Endothelial cell of umbilical vein (primary cell): ENCODE measurements at regions not wholly inside any gene's neighbourhood (a gene's known extent, or its start where the extent isn't known, plus 50 kb on each side); places are given as distances from the start of the nearest gene placed in this dataset.

Experiments
- BruUV-seq: library from RNA; stranded (reverse); fragments of 400-500 nt; replicated peaks from 2 replicates; lab custom pipeline; 2021; lab: Mats Ljungman, UMichigan
- CTCF ChIA-PET: fragments of 300-600, 350-600 bp; sonication (Branson Sonifier 250); formaldehyde crosslinking; loops from one replicate; lab custom pipeline; 2021; ENCODE audit warnings: antibody characterized with exemption, inconsistent platforms; lab: Charles Lee
- POLR2A ChIA-PET: fragments of 300-600, 350-600 bp; sonication (Branson Sonifier 250); formaldehyde crosslinking; loops from one replicate; lab custom pipeline; 2021; ENCODE audit warnings: antibody characterized with exemption, inconsistent platforms; lab: Charles Lee
- DNase-seq: peaks from one replicate; pipeline ENCODE4 v3.0.0-alpha.2; 2011; ENCODE audit warnings: low read depth, low spot score
- FAIRE-seq: peaks from 2 replicates; lab custom pipeline; 2011; peaks lifted over from hg19 to GRCh38; lab: Jason Lieb, UNC
- H2AFZ ChIP-seq: 2 replicates; pipeline ENCODE4 v1.6.0; 2012; ENCODE audit warnings: low read depth, low read length, control low read depth, inconsistent platforms
- H3K27ac ChIP-seq: 2 replicates; pipeline ENCODE4 v1.5.1; 2011; ENCODE audit warnings: low read depth, mild to moderate bottlenecking, control low read depth, low read length, moderate library complexity; ENCODE audit not compliant: insufficient read depth
- H3K27me3 ChIP-seq, 2 experiments: 2 replicates each; pipeline versions ENCODE4 v1.6.0 to v1.6.1; 2011; ENCODE audit warnings: low read length in 2 of 2, mixed read lengths in 1 of 2; ENCODE audit not compliant: control insufficient read depth in 2 of 2, insufficient read depth in 2 of 2
- H3K36me3 ChIP-seq, 2 experiments: 2 replicates in 1 of 2; 3 replicates in 1 of 2; pipeline ENCODE4 v1.5.1; 2011; ENCODE audit warnings: low read length in 2 of 2, mild to moderate bottlenecking in 1 of 2, moderate library complexity in 1 of 2; ENCODE audit not compliant: control insufficient read depth in 2 of 2, insufficient read depth in 2 of 2; ENCODE audit errors: extremely low read depth in 1 of 2
- H3K4me1 ChIP-seq: 3 replicates; pipeline ENCODE4 v1.5.1; 2011; ENCODE audit warnings: mild to moderate bottlenecking, low read length; ENCODE audit not compliant: control insufficient read depth, insufficient read depth; ENCODE audit errors: extremely low read depth
- H3K4me2 ChIP-seq: 2 replicates; pipeline ENCODE4 v1.6.1; 2011; ENCODE audit warnings: low read length, control low read depth, mixed read lengths; ENCODE audit not compliant: insufficient read depth
- H3K4me3 ChIP-seq, 3 experiments: fragments of 200-600 bp in 1 of 3; sonication (generic), shearing (Covaris generic) in 1 of 3; replicated peaks in 1 of 3; 2 replicates each; pipeline ENCODE4 v1.5.1; 2011 to 2016; ENCODE audit warnings: control low read depth in 3 of 3, low read length in 3 of 3, mild to moderate bottlenecking in 2 of 3, inconsistent platforms in 1 of 3, low read depth in 1 of 3, moderate library complexity in 1 of 3; ENCODE audit not compliant: insufficient read depth in 1 of 3
- H3K79me2 ChIP-seq: 2 replicates; pipeline ENCODE4 v1.6.0; 2012; ENCODE audit warnings: low read length, inconsistent platforms; ENCODE audit not compliant: control insufficient read depth, insufficient read depth
- H3K9ac ChIP-seq: replicated peaks from 2 replicates; pipeline ENCODE3; 2011; ENCODE audit warnings: low read length, control low read depth; ENCODE audit not compliant: insufficient read depth; ENCODE audit errors: extremely low read depth
- H3K9me1 ChIP-seq: replicated peaks from 3 replicates; pipeline ENCODE4 v1.6.0; 2011; ENCODE audit warnings: mild to moderate bottlenecking, low read length; ENCODE audit not compliant: control insufficient read depth, insufficient read depth; ENCODE audit errors: extremely low read depth
- H3K9me3 ChIP-seq: replicated peaks from 2 replicates; pipeline ENCODE4 v1.5.1; 2012; ENCODE audit warnings: low read length, inconsistent platforms; ENCODE audit not compliant: control insufficient read depth, insufficient read depth
- H4K20me1 ChIP-seq: replicated peaks from 2 replicates; pipeline ENCODE3; 2011; ENCODE audit warnings: mild to moderate bottlenecking, low read length; ENCODE audit not compliant: control insufficient read depth, insufficient read depth; ENCODE audit errors: extremely low read depth
- FOS ChIP-seq: IDR thresholded peaks from 2 replicates; pipeline ENCODE4 v1.6.1; 2011; ENCODE audit warnings: mild to moderate bottlenecking, low read length, moderate library complexity, borderline replicate concordance; ENCODE audit not compliant: insufficient read depth
- GATA2 ChIP-seq: IDR thresholded peaks from 2 replicates; pipeline ENCODE4 v1.7.0; 2011; ENCODE audit warnings: low read depth, mild to moderate bottlenecking, moderate library complexity, mixed read lengths, low read length; ENCODE audit not compliant: insufficient read length, insufficient read depth
- JUN ChIP-seq: IDR thresholded peaks from 2 replicates; pipeline ENCODE4 v1.6.1; 2011; ENCODE audit warnings: borderline replicate concordance, low read depth; ENCODE audit not compliant: insufficient read length, insufficient read depth
- MAX ChIP-seq: IDR thresholded peaks from 2 replicates; pipeline ENCODE4 v1.6.1; 2011; ENCODE audit not compliant: insufficient read depth, insufficient read length
- POLR2A ChIP-seq: IDR thresholded peaks from 2 replicates; pipeline ENCODE4 v1.6.1; 2012; ENCODE audit warnings: low read depth, mild to moderate bottlenecking, control low read depth, low read length
- dilution Hi-C: fragments of 300-500 bp; cut with MboI; formaldehyde crosslinking; loops from one replicate; pipeline ENCODE4 v1.15.0; 2019; ENCODE audit warnings: low sequenced_read_pairs; ENCODE audit not compliant: extremely low pct_ligation_motif_present
- intact Hi-C: fragments of 100-400 bp; cut with micrococcal nuclease; formaldehyde crosslinking; loops from one replicate; pipeline ENCODE4 v1.10.0; 2022

- TF ChIP-seq MAX (no peak), JUN (peak; percentile 6), FOS (peak; percentile 36)
- Histone ChIP-seq H3K9me1 (no peaks in the 10 kb centered on the region), H3K27ac (peak overlapping the region; percentile 24), H3K36me3 (no peaks in the 10 kb centered on the region), H3K27me3 (no peaks in the 10 kb centered on the region), H2AFZ (no peak overlapping the region), H3K9ac (no peak overlapping the region), H3K79me2 (no peaks in the 10 kb centered on the region), H3K9me3 (no peaks in the 10 kb centered on the region), H4K20me1 (no peaks in the 10 kb centered on the region), H3K4me1 (peaks cover 12% of the 10 kb centered on the region), H3K4me3 (no peak overlapping the region), H3K4me2 (peak overlapping the region; percentile 16)
- CTCF ChIA-PET, result interaction anchor here (0.7 kb wide), 1 partner anchor 86 kb away, joined by 3 read pairs; no protein-coding TSS in a partner anchor
- BruUV-seq, result no TSS peak
- DNase-seq (peak; percentile 54), FAIRE-seq (peak; percentile 44)
- POLR2A ChIA-PET, result no interaction called here
- dilution Hi-C loops, result no loop called here
- intact Hi-C loops, result no loop called here
Observed at GRCh38 chr5:99191206-99191745, 262.5 kb upstream of the CHD1 start.

- TF ChIP-seq FOS, result peak; percentile 9
- peak; percentile 61 for TF ChIP-seq GATA2
- TF ChIP-seq POLR2A, result no peak
- Histone ChIP-seq H3K4me1 (peaks cover 12% of the 10 kb centered on the region), H3K9me3 (no peaks in the 10 kb centered on the region), H3K4me2 (no peak overlapping the region), H4K20me1 (no peaks in the 10 kb centered on the region), H3K36me3 (no peaks in the 10 kb centered on the region), H3K79me2 (no peaks in the 10 kb centered on the region), H3K27me3 (no peaks in the 10 kb centered on the region), H3K9me1 (no peaks in the 10 kb centered on the region), H3K9ac (no peak overlapping the region), H2AFZ (no peak overlapping the region), H3K27ac (no peak overlapping the region), H3K4me3 (no peak overlapping the region)
- CTCF ChIA-PET, result interaction anchor here (1.0 kb wide), 1 partner anchor 17 kb away, joined by 3 read pairs; no protein-coding TSS in a partner anchor
- POLR2A ChIA-PET, result no interaction called here
- DNase-seq, result peak; percentile 3
- intact Hi-C loops (no loop called here), dilution Hi-C loops (no loop called here)
- BruUV-seq, result no TSS peak
- no peak for FAIRE-seq
Observed at GRCh38 chr5:99187611-99188010, 258.8 kb upstream of the CHD1 start.
